SK-N-MC (cell line): ENCODE measurements at regions not wholly inside any gene's neighbourhood (a gene's known extent, or its start where the extent isn't known, plus 50 kb on each side); places are given as distances from the start of the nearest gene placed in this dataset.

Experiments used
- EZH2 ChIP-seq: fragments of 200-600 bp; sonication (generic); IDR thresholded peaks from one replicate; pipeline ENCODE4 v1.6.1; 2017; ENCODE audit warnings: antibody characterized with exemption
- FOXP2 ChIP-seq: optimal IDR thresholded peaks from 2 replicates; pipeline ENCODE3; 2011; ENCODE audit warnings: mild to moderate bottlenecking, moderate library complexity; ENCODE audit not compliant: insufficient read depth; ENCODE audit errors: extremely low read length, control extremely low read depth
- POLR2AphosphoS5 ChIP-seq: IDR thresholded peaks from 2 replicates; pipeline ENCODE4 v1.6.1; 2012; ENCODE audit warnings: mild to moderate bottlenecking, low read depth, low read length, borderline replicate concordance

DNA sequence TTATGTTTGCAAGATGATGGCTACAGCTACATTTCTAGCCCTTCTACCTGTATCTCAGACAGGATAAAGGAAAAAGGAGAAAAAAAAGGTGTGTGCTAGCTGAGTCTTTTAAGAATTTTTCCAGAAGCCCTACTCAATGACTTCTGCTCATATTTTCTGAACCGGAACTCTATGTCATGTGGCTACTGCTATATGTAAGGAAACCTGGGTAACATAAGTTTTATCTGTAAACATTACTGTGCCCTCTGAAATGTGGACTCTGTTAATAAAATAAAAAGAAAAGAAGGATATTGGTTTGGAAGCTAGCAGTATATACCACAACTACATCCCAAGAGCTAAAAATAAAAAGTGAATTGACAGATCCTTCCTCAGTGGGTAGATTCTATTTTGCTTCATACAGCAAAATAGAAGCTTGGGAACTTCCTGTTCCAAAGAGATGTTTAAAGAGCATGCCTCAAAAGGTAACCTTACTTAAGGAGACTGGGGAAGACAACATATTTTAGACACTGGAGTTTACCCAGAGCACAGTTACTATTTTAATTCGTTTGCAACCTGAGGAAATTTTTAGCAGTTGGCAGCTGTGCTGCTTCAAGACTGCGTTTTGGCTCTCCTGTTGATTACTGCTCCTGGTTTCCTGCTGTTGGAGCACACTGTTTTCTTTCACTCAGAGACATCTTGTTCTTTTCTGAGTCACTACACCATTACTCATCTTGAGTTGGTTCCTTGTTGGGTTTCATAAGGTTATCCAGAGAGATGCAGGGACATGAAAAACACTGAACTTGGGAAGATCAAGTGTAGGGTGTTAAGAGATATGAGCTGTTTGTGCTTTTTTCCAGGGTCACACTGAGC, 280.7 kb downstream of the NFKBIZ start:
- TF ChIP-seq EZH2: no peak
- no peak for TF ChIP-seq POLR2AphosphoS5
- no peak for TF ChIP-seq FOXP2
